Endometrium (tissue), 2 donors: ENCODE measurements at regions not wholly inside any gene's neighbourhood (a gene's known extent, or its start where the extent isn't known, plus 50 kb on each side); places are given as distances from the start of the nearest gene placed in this dataset.

ENCODE experiments used
- FAIRE-seq: peaks from 2 replicates; lab custom pipeline; 2012; peaks lifted over from hg19 to GRCh38; lab: Jason Lieb, UNC
- donor health status: control.
- donor health status: control.

- no peak for FAIRE-seq
Observed at GRCh38 chr2:193966590-193966989, 1690.4 kb upstream of the SLC39A10 start.

GRCh38 chr2:193965263-193965662 lies 1691.8 kb upstream of the SLC39A10 start:
- no peak for FAIRE-seq

GRCh38 chr2:193963472-193964119 lies 1693.4 kb upstream of the SLC39A10 start:
- no peak for FAIRE-seq

- FAIRE-seq = no peak
Observed at GRCh38 chr2:193946806-193947205, 1710.2 kb upstream of the SLC39A10 start.

- FAIRE-seq = no peak
Observed at GRCh38 chr2:193943406-193943960, 1713.5 kb upstream of the SLC39A10 start.

GRCh38 chr2:193935114-193935513 lies 1721.9 kb upstream of the SLC39A10 start:
- FAIRE-seq = no peak

- no peak for FAIRE-seq
Observed at GRCh38 chr2:193929131-193929530, 1727.9 kb upstream of the SLC39A10 start.

- FAIRE-seq = no peak
Observed at GRCh38 chr2:193907561-193907960, 1712.8 kb upstream of the TMEFF2 start.

GRCh38 chr2:193900292-193900691 lies 1705.6 kb upstream of the TMEFF2 start:
- FAIRE-seq = no peak

- FAIRE-seq = no peak
Observed at GRCh38 chr2:193895226-193895625, 1700.5 kb upstream of the TMEFF2 start.

- no peak for FAIRE-seq
Observed at GRCh38 chr2:193894081-193894480, 1699.3 kb upstream of the TMEFF2 start.

GRCh38 chr2:193891023-193891422 lies 1696.3 kb upstream of the TMEFF2 start:
- FAIRE-seq = no peak

- FAIRE-seq = no peak
Observed at GRCh38 chr2:193885419-193885818, 1690.7 kb upstream of the TMEFF2 start.

- FAIRE-seq = peak; percentile 74
Observed at GRCh38 chr2:193883820-193884219, 1689.1 kb upstream of the TMEFF2 start.

- FAIRE-seq = no peak
Observed at GRCh38 chr2:193876980-193877379, 1682.2 kb upstream of the TMEFF2 start.

- FAIRE-seq = no peak
Observed at GRCh38 chr2:193869564-193869963, 1674.8 kb upstream of the TMEFF2 start.

GRCh38 chr2:193868833-193869232 lies 1674.1 kb upstream of the TMEFF2 start:
- no peak for FAIRE-seq

GRCh38 chr2:193868132-193868531 lies 1673.4 kb upstream of the TMEFF2 start:
- no peak for FAIRE-seq

GRCh38 chr2:193867454-193867853 lies 1672.7 kb upstream of the TMEFF2 start:
- FAIRE-seq = no peak

GRCh38 chr2:193861557-193861956 lies 1666.8 kb upstream of the TMEFF2 start:
- no peak for FAIRE-seq

- FAIRE-seq = no peak
Observed at GRCh38 chr2:193847991-193848390, 1653.3 kb upstream of the TMEFF2 start.

- no peak for FAIRE-seq
Observed at GRCh38 chr2:193847130-193847529, 1652.4 kb upstream of the TMEFF2 start.

- no peak for FAIRE-seq
Observed at GRCh38 chr2:193845604-193846003, 1650.9 kb upstream of the TMEFF2 start.

- no peak for FAIRE-seq
Observed at GRCh38 chr2:193843675-193844074, 1648.9 kb upstream of the TMEFF2 start.
